RPMI7951 (cell line): ENCODE measurements at regions not wholly inside any gene's neighbourhood (a gene's known extent, or its start where the extent isn't known, plus 50 kb on each side); places are given as distances from the start of the nearest gene placed in this dataset.
"Not testable (repeated sequence)": the region's sequence is repeated elsewhere in the genome, so short reads cannot be mapped to it uniquely, and the experiment has no call there.

Experiments
- DNase-seq: peaks from one replicate; pipeline ENCODE4 v3.0.0-alpha.2; 2012; ENCODE audit warnings: low read depth

GRCh38 chr3:82509106-82509842, 747.8 kb upstream of the GBE1 start:
- no peak for DNase-seq

GRCh38 chr3:82506204-82506603, 744.8 kb upstream of the GBE1 start:
- no peak for DNase-seq

GRCh38 chr3:82505079-82505756, 743.8 kb upstream of the GBE1 start:
- no peak for DNase-seq

- no peak for DNase-seq
Observed at GRCh38 chr3:82498186-82498585, 736.7 kb upstream of the GBE1 start.

GRCh38 chr3:82496890-82497560, 735.6 kb upstream of the GBE1 start:
- DNase-seq: no peak

- DNase-seq: no peak
Observed at GRCh38 chr3:82495655-82496054, 734.2 kb upstream of the GBE1 start.

- no peak for DNase-seq
Observed at GRCh38 chr3:82494977-82495489, 733.6 kb upstream of the GBE1 start.

- no peak for DNase-seq
Observed at GRCh38 chr3:82493858-82494257, 732.4 kb upstream of the GBE1 start.

- no peak for DNase-seq
Observed at GRCh38 chr3:82475306-82475705, 713.9 kb upstream of the GBE1 start.

- no peak for DNase-seq
Observed at GRCh38 chr3:82474711-82475110, 713.3 kb upstream of the GBE1 start.

- DNase-seq: no peak
Observed at GRCh38 chr3:82473864-82474541, 712.6 kb upstream of the GBE1 start.

- DNase-seq: no peak
Observed at GRCh38 chr3:82467051-82467450, 705.6 kb upstream of the GBE1 start.

GRCh38 chr3:82462977-82463376, 701.5 kb upstream of the GBE1 start:
- no peak for DNase-seq

- no peak for DNase-seq
Observed at GRCh38 chr3:82461049-82461889, 699.8 kb upstream of the GBE1 start.

GRCh38 chr3:82448320-82448719, 686.9 kb upstream of the GBE1 start:
- no peak for DNase-seq

GRCh38 chr3:82428821-82429220, 667.4 kb upstream of the GBE1 start:
- not testable (repeated sequence) for DNase-seq

GRCh38 chr3:82424031-82424339, 662.5 kb upstream of the GBE1 start:
- no peak for DNase-seq

GRCh38 chr3:82423268-82424030, 662.0 kb upstream of the GBE1 start:
- DNase-seq: no peak

GRCh38 chr3:82416830-82417229, 655.4 kb upstream of the GBE1 start:
- DNase-seq: no peak

- no peak for DNase-seq
Observed at GRCh38 chr3:82416349-82416748, 654.9 kb upstream of the GBE1 start.

GRCh38 chr3:82413171-82413570, 651.7 kb upstream of the GBE1 start:
- no peak for DNase-seq
